ENCODE measurements at regions not wholly inside any gene's neighbourhood (a gene's known extent, or its start where the extent isn't known, plus 50 kb on each side); places are given as distances from the start of the nearest gene placed in this dataset.

GRCh38 chr4:164108971-164109370, 614.5 kb downstream of the TMA16 start:
- TF ChIP-seq CTCF (IDR thresholded peaks at IDR 0.05; ENCODE audit: borderline replicate concordance, insufficient read depth, low read depth, low read length): no peak
- no peak overlapping the region for H3K4me3 ChIP-seq (ENCODE audit: low read depth, low read length)

GRCh38 chr4:164109503-164109902, 615.0 kb downstream of the TMA16 start:
- no peak overlapping the region for H3K4me3 ChIP-seq (ENCODE audit: low read depth, low read length)
- TF ChIP-seq CTCF (IDR thresholded peaks at IDR 0.05; ENCODE audit: borderline replicate concordance, insufficient read depth, low read depth, low read length): no peak

GRCh38 chr4:164115236-164115635, 620.7 kb downstream of the TMA16 start:
- no peak overlapping the region for H3K4me3 ChIP-seq (ENCODE audit: low read depth, low read length)
- TF ChIP-seq CTCF (IDR thresholded peaks at IDR 0.05; ENCODE audit: borderline replicate concordance, insufficient read depth, low read depth, low read length): no peak

GRCh38 chr4:164116286-164116685, 621.8 kb downstream of the TMA16 start:
- H3K4me3 ChIP-seq (ENCODE audit: low read depth, low read length): no peak overlapping the region
- no peak for TF ChIP-seq CTCF (IDR thresholded peaks at IDR 0.05; ENCODE audit: borderline replicate concordance, insufficient read depth, low read depth, low read length)

GRCh38 chr4:164134388-164134787, 619.5 kb upstream of the SMIM31 start:
- no peak for TF ChIP-seq CTCF (IDR thresholded peaks at IDR 0.05; ENCODE audit: borderline replicate concordance, insufficient read depth, low read depth, low read length)

GRCh38 chr4:164136180-164136616, 617.7 kb upstream of the SMIM31 start:
- no peak overlapping the region for H3K4me3 ChIP-seq (ENCODE audit: low read depth, low read length)
- TF ChIP-seq CTCF (IDR thresholded peaks at IDR 0.05; ENCODE audit: borderline replicate concordance, insufficient read depth, low read depth, low read length): no peak

More at GRCh38 chr4:164134388-164134787, 619.5 kb upstream of the SMIM31 start:
- H3K4me3 ChIP-seq (ENCODE audit: low read depth, low read length): no peak overlapping the region

GRCh38 chr4:164138521-164138920, 615.4 kb upstream of the SMIM31 start:
- TF ChIP-seq CTCF (IDR thresholded peaks at IDR 0.05; ENCODE audit: borderline replicate concordance, insufficient read depth, low read depth, low read length): no peak
- H3K4me3 ChIP-seq (ENCODE audit: low read depth, low read length): no peak overlapping the region
